Lower lobe of right lung (tissue), 2 donors: ENCODE measurements at regions not wholly inside any gene's neighbourhood (a gene's known extent, or its start where the extent isn't known, plus 50 kb on each side); places are given as distances from the start of the nearest gene placed in this dataset.

Experiments used
- ATAC-seq, 2 donors: fragments of 200-7000 bp; cut with Tn5 transposase; one replicate each; pipeline ENCODE4 v1.9.1; 2020 to 2022; ENCODE audit warnings: mild to moderate bottlenecking in 2 of 2, moderate library complexity in 2 of 2
- DNase-seq: peaks from one replicate; pipeline ENCODE4 v3.0.0-alpha.2; 2020
- H3K27ac ChIP-seq: fragments of 200-600 bp; one replicate; pipeline ENCODE4 v1.8.0; 2022
- H3K27me3 ChIP-seq: fragments of 200-600 bp; one replicate; pipeline ENCODE4 v1.8.0; 2022; ENCODE audit warnings: low read depth
- H3K36me3 ChIP-seq: fragments of 200-600 bp; one replicate; pipeline ENCODE4 v1.8.0; 2022; ENCODE audit warnings: mild to moderate bottlenecking
- H3K4me1 ChIP-seq: fragments of 200-600 bp; one replicate; pipeline ENCODE4 v1.8.0; 2022
- H3K4me3 ChIP-seq: fragments of 200-600 bp; one replicate; pipeline ENCODE4 v1.8.0; 2022; ENCODE audit warnings: mild to moderate bottlenecking
- H3K9me3 ChIP-seq: fragments of 200-600 bp; one replicate; pipeline ENCODE4 v1.8.0; 2022
- intact Hi-C: fragments of 100-400 bp; cut with DNase I; formaldehyde crosslinking; loops from one replicate; pipeline ENCODE4 v1.11.0; 2022
- TF ChIP-seq, protein P1 (sequence below): fragments of 200-600 bp; IDR thresholded peaks from one replicate; pipeline ENCODE4 v1.8.0; 2022; ENCODE audit warnings: antibody characterized with exemption, mild to moderate bottlenecking
- donor health status: DM: no; HTN: yes; CAD: no; lungs with severe emphysema.

DNA sequence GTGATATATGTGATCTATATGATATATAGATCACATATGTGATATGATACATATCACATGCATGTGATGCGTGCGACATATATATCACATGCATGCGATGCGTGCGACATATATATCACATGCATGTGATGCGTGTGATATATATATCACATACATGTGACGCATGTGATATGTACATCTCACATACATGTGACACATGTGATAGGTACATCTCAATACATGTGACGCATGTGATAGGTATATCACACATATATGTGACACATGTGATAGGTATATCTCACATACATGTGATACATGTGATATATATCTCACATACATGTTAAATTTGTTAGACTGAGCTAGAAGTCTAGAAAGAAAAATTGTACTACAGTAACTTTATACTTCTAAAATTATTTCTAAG lies 1095.9 kb downstream of the EFNA5 start:
- no peaks in the 10 kb centered on the region for H3K36me3 ChIP-seq
- TF ChIP-seq, protein P1, sequence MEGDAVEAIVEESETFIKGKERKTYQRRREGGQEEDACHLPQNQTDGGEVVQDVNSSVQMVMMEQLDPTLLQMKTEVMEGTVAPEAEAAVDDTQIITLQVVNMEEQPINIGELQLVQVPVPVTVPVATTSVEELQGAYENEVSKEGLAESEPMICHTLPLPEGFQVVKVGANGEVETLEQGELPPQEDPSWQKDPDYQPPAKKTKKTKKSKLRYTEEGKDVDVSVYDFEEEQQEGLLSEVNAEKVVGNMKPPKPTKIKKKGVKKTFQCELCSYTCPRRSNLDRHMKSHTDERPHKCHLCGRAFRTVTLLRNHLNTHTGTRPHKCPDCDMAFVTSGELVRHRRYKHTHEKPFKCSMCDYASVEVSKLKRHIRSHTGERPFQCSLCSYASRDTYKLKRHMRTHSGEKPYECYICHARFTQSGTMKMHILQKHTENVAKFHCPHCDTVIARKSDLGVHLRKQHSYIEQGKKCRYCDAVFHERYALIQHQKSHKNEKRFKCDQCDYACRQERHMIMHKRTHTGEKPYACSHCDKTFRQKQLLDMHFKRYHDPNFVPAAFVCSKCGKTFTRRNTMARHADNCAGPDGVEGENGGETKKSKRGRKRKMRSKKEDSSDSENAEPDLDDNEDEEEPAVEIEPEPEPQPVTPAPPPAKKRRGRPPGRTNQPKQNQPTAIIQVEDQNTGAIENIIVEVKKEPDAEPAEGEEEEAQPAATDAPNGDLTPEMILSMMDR = no peak
- H3K27me3 ChIP-seq = no peaks in the 10 kb centered on the region
- intact Hi-C loops = no loop called here
- H3K4me3 ChIP-seq = no peak overlapping the region
- DNase-seq (no peak), ATAC-seq (no peak)
- no peaks in the 10 kb centered on the region for H3K9me3 ChIP-seq
- no peak overlapping the region for H3K27ac ChIP-seq
- no peaks in the 10 kb centered on the region for H3K4me1 ChIP-seq

DNA sequence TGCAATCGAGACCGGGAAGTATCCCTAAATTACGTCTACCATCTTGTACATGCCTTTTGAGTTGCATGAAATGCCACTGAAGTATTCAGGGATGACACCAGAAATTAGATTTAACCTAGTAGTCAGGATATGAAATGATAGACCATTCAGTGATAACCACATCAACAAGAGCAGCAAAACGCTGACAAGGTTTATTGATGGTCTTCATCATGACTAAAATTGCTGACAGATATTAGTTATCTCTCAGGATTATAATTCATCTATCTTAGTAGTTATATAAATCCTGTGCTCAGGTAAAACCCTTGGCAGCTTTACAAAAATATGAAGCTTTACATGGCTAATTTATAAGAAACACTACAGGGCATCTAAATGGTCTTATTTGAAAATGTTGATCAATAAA lies 1104.7 kb downstream of the EFNA5 start:
- intact Hi-C loops = no loop called here
- DNase-seq (no peak), ATAC-seq (no peak)
- H3K9me3 ChIP-seq = no peaks in the 10 kb centered on the region
- H3K27ac ChIP-seq = no peak overlapping the region
- no peak overlapping the region for H3K4me3 ChIP-seq
- no peaks in the 10 kb centered on the region for H3K27me3 ChIP-seq
- H3K36me3 ChIP-seq = no peaks in the 10 kb centered on the region
- H3K4me1 ChIP-seq = no peaks in the 10 kb centered on the region
- TF ChIP-seq, protein P1 = no peak

DNA sequence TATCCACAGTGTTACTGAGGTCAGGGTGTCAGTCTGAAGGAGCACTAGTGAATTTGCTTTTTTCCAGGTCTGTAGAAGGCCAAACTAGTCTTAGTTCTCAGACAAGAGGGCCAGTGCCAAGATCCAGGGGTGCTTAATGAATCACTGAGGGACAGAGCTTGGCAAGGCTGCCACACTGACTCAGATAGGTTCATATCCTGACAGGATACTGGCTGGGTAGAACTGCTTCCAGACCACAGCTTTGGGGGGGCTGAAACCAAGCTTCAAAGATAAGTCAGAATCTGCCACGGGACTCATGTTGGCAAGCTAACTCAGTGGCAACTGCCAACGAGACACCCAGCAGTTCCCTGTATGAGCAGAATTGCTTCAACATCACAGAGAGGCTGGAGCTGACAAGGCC lies 1125.4 kb downstream of the EFNA5 start:
- DNase-seq (no peak), ATAC-seq (no peak)
- H3K4me1 ChIP-seq = no peaks in the 10 kb centered on the region
- peaks cover 24% of the 10 kb centered on the region for H3K9me3 ChIP-seq
- H3K27ac ChIP-seq = no peak overlapping the region
- H3K27me3 ChIP-seq = no peaks in the 10 kb centered on the region
- TF ChIP-seq, protein P1 = no peak
- intact Hi-C loops = no loop called here
- H3K36me3 ChIP-seq = no peaks in the 10 kb centered on the region
- no peak overlapping the region for H3K4me3 ChIP-seq

DNA sequence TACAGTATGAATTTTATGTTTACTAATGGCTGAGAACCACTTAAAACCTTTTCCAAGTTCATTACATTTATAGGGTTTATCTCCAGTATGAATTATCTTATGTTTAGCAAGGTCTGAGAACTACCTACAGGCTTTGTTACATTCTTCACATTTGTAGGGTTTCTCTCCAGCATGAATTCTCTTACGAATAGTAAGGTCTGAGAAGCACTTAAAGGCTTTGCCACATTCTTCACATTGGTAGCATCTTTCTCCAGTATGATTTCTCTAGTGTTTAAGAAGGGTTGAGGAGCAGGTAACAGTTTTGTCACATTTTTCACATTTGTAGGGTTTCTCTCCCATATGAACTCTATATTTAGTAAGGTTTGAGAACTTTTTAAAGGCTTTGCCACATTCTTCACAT lies 1127.4 kb downstream of the EFNA5 start:
- no peaks in the 10 kb centered on the region for H3K27me3 ChIP-seq
- no peak overlapping the region for H3K27ac ChIP-seq
- no peak overlapping the region for H3K4me3 ChIP-seq
- no peaks in the 10 kb centered on the region for H3K4me1 ChIP-seq
- H3K36me3 ChIP-seq = no peaks in the 10 kb centered on the region
- intact Hi-C loops = no loop called here
- no peak for ATAC-seq
- TF ChIP-seq, protein P1 = no peak
- H3K9me3 ChIP-seq = peaks cover 24% of the 10 kb centered on the region
- DNase-seq = no peak

DNA sequence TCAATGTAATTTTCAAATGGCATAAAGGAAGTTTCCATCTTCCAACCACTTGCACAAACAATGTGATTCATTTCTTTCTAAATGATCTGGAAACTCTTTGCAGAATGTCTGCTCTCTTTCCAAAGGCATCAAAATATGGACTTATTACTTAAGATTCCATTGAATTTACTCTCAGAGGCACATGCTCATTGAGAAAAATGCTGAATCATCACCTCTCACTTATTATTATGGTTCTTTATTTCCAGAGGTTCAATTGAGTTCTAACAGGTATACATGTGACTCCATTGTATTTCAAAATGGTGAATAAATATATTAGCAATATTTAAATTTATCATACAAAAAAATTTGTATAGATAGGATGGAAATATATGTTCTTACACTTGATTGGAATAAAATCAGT lies 1140.6 kb downstream of the EFNA5 start:
- Histone ChIP-seq H3K9me3 (no peaks in the 10 kb centered on the region), H3K27me3 (no peaks in the 10 kb centered on the region), H3K27ac (no peak overlapping the region), H3K4me1 (no peaks in the 10 kb centered on the region), H3K36me3 (no peaks in the 10 kb centered on the region), H3K4me3 (no peak overlapping the region)
- ATAC-seq (no peak), DNase-seq (no peak)
- intact Hi-C loops = no loop called here
- TF ChIP-seq, protein P1 = no peak

DNA sequence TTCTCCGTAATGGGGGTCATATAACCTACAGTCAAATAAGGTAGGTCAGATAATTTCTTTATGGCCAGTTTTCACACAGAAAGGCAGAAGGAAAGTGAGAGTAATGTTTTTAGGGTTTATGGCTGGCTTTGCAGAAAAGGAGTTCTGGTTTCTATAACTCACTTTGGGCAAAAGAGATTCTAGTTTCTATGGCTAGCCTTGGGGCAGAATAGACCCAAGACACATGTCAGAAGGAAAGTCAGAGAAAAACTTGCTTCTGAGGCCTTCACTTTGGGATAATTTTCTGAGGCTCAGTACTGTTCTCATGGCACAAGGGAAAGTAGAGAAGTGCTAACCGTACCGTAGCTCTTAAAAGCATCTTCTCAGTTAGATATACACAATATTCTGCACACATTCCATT lies 1145.3 kb downstream of the EFNA5 start:
- intact Hi-C loops = no loop called here
- TF ChIP-seq, protein P1 = no peak
- H3K4me1 ChIP-seq = no peaks in the 10 kb centered on the region
- no peaks in the 10 kb centered on the region for H3K9me3 ChIP-seq
- no peak overlapping the region for H3K27ac ChIP-seq
- DNase-seq = no peak
- no peak overlapping the region for H3K4me3 ChIP-seq
- no peaks in the 10 kb centered on the region for H3K27me3 ChIP-seq
- no peaks in the 10 kb centered on the region for H3K36me3 ChIP-seq
- ATAC-seq = no peak
